NCI-H69 (cell line): ENCODE measurements at regions not wholly inside any gene's neighbourhood (a gene's known extent, or its start where the extent isn't known, plus 50 kb on each side); places are given as distances from the start of the nearest gene placed in this dataset.
"Not testable (repeated sequence)": the region's sequence is repeated elsewhere in the genome, so short reads cannot be mapped to it uniquely, and the experiment has no call there.

Experiments used
- DNase-seq: peaks from one replicate; lab custom pipeline; 2025; lab: John Stamatoyannopoulos, UW

DNA sequence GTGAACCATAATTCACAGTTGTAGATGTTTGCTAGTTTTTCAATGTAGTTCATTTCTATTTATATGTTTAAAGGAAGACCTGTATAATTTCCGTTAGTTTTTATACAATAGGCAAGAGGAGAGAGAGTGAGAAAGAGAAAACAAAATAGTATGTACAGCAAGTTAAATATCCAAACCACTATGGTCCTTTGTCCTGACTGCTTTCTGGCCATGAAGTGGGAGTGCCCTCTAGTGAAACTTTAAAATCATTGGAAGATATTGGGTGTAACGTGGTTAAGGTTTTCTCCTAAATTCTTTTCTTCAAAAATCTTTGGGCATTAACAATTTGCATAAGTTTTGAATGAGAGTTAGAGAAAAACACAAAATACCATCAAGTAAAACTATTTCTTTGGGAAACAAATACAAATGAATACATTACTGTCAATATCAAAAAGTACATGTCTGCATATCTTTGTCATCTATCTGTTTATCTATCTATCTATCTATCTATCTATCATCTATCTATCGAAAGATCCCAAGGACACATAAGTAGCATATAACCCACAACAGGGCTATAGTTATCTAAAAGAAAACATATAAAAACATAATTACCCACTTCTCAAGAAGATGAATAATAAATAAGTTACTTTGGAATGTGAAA is 534.6 kb upstream of the ATP11B start:
- DNase-seq: peak; percentile 85

DNA sequence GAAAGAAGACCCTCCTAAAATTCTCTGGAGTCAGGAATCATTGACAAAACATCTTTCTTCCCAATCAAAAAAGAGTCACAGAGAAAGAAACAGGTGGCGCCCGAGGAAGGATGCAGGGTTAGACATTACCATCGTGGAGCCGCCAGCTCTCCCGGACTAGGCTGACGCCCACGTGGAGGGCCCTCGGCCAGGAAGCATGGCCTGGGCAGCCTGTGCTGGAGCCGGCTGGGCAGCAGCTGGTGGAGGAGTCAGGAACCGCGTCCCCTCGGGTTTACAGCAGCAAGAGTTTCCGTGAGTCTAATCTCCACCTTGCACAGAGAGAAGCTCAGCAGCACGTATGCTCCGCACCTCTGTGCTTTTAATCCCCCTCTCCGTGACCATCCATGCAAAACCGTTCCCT is 533.7 kb upstream of the ATP11B start:
- peak; percentile 79 for DNase-seq

DNA sequence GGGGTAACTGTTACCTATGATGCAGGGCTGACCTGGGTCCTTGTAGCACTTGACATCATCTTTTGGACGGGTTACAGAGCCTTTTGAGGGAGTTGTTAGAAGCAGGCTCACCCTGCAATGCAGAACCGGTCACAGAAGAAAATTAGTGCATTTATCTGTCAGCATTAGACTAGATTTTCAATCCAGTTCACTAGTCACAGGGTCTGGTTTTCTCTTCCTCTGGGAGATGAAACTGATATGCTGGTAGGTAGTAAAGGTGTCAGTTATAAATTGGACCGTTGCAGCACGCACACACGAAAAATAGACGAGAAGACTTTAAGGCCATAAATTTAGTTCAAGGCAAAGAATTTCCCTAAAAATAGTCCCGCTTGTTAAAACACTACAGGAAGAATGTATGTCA is 532.3 kb upstream of the ATP11B start:
- peak; percentile 50 for DNase-seq

DNA sequence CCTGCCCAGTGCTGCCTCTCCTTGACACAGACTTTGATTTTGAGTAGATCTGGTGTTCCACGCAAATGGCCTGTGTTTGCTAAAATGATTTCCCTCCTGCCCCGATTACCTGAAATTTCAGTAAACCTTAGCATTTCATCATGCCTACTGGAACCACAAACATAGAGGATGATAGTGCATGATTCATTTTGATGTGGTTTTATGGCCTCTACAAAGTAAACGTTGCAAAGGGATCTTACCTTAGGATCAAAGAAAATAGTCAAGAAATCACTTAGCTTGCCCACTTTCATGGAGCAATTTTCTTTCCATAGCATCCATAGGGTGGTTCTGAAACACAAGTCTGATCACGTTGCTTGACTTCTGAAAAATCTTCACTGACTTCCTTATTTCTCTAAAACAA is 524.6 kb upstream of the ATP11B start:
- no peak for DNase-seq

DNA sequence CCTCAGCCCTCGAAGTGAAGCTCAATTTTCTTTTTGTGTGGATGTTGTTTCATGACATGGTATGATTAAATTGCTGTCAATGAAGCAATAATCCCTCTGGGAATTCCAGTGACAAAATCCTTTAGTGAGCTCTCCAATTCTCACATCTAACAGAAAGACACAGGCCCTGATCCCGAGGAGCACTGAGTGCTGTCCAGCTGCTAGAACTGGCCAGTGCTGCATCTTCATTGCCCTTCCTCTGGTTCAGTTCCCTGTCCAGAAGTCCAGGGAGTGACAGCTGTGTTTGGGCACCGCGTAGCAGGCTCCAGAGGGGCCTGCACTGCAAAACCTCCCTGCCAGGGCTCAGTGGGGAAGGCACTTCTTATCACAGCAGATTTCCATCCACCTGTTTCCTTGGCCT is 516.8 kb upstream of the ATP11B start:
- no peak for DNase-seq

DNA sequence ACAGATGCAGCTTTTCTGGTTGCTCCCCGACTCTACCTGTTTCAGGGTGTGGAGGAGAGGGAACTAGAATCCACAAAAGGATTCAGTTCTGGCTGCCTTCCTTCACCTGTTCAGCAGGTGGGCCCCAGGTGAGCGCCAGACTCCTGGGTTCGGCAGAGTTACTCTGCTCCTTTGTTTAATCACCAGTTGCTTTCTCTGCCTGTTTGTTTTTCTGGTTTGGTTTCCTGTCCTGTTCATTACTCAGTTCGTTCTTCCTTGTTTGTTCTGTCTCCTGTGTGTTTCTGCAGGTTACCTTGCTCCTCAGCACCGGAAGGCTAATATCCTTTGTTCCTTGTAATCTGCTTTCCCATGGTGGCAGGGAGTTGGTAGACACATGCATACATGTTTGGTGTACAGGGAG is 508.5 kb upstream of the ATP11B start:
- peak; percentile 97 for DNase-seq

DNA sequence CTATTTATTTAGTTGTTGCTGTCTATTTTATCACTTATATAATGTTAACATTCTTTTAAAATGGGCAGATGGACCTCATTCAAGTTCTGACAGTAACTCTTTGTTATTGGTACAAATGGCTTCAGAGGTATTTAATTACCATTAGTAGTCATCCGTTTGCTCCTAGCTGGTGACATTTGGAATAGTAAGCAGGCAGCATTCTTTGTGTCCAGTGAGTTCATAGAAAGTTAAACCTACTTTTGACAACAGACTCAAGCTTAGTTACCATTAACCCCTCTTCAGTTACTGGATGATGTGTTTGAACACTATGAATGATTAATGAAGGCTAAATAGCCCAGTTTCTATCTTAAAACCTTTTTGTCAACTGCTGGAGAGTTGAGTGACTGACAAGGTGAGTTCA is 500.7 kb upstream of the ATP11B start:
- peak; percentile 29 for DNase-seq

DNA sequence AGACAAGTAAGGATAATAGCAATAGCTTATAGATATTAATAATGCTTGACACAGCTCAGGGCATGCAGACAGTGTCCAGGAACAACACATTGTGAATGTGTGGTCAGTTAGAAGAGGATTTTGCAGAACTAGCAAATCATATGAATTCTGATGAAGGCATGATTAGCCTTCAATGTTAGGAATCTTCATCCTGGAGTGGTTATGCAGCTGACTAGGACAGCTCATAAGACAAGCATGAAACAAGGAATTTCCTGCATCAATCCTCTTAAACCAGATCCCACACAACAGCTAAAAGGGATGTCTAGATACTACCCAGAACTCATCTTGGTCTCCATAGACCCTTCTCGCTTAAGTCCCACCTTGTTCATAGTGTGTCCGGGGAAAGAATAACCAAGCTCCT is 499.0 kb upstream of the ATP11B start:
- no peak for DNase-seq

DNA sequence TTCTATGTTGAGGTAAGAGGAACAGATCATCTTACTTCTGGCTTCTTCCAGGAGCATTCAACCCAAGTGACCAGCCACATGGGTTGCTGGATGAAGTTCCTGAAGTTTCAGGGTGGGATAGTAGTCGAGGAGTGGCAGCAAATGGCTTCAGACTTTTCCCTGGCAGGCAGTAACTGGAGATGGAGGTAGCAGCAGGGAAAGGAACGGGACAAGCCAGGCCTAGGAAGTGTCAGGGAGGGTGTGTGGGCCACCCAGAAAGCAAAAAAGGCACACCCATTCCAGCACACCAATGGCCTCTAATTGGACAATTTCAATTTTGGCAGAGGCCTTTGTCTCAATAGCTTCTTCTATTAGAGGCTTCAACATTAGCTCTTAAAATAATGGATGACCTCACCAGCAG is 498.6 kb upstream of the ATP11B start:
- no peak for DNase-seq

DNA sequence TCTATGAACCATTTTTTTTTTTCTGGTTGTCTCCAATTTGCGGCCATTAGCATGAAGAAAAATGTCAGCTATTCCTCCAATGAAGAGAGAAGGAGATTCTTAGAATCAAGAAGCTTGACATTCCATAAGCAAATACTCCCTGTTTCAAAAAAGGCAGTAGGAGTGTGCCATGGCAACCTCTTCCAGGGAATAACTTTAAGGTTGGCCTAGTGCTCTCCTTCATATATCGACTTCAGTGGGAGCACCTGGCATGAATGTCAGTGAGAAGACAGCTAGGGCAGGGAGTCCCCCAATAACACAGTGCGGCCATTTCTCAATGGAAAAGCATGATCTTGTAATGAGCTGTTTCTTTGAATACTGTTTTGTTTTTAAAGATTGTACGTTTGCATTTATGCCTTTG is 493.0 kb upstream of the ATP11B start:
- no peak for DNase-seq

DNA sequence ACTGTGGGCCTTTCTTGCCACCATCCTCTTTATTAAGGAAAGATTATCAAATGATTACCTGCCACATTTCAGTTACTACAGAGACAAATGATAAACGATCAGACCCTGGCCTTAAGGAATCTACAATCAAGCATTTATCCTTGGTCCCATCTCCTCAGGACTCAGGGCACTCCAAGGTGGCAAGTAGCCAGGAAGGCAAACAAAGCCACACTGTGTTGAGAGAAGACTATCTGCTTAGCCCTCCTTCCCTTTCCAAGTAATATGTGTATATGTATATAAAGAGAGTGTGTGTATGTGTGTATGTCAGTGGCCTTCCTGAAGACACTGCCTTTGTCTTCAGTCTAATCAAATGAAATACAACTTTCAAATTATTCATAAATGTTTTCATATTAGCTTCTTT is 490.1 kb upstream of the ATP11B start:
- peak; percentile 81 for DNase-seq

DNA sequence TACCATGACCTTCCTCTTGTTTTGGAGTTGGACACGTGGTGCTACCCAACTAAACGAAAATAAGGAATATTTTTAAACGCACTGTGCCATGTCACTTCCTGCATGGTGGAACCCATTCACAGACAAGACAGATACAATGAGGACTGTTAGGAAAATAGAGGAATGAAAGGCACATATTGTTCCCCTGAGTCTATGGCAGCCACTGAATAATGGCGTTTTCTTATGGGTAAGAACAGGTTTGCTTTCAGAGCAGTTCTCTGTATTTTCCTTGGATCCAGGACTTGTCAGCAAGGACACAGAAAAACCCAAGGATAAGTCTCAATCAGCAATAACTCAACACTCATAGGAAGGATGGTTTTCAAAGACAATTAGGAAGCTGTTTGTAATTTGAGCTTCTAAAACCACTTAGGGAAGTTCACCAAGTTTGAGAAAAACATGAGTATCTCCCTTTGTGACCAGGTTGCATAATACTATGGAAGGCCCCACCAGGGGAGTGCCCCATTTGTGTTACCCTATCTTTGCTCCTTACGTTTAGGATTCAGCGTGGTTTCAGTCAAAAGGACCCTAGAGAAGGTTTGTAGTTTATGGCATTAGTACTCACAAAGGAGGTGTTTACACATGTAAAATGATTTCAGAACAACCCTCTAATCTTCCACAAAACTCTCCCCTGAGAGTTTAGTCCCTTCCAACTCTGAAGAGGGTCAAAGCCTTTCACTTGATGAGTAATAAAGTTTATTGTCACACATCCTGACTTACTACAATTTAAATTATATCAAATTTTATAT is 487.2 kb upstream of the ATP11B start:
- DNase-seq: peak; percentile 65

DNA sequence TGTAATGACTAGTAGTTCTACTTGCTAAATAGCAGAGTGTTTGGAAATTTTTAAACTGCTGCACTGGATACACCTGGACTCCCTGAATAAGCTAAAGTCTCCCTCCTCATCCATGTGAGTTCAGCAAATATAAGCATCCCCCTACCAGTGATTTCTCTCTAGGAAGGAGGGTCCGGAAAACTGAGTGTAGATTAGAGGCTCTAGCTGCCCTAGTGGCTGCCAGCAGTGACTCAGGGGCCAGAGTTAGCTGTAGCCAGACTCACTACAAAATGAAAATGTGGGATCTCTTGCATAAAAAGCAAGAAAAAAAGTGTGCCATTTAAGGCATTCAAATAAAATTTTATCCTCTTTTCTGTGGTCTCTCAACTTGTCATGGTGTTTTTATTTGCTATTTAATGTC is 485.0 kb upstream of the ATP11B start:
- no peak for DNase-seq

DNA sequence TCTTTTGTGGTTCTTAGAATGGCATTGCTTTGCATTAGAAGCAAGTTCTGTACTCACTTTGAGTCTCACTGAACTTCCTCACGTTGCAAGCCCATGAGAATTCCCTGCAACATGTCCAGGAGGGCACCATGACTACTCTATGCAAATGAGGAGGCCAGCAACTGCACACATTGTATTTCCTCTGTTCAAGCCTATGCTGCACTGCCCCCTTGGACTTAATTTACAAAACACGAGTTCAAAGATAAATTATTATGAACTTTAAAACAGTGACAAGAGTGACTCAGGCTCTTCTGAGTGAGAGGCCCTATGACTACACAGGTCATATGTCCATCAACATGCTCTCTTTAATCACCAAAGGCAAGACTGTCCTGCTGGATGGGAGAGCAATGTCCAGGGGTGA is 484.2 kb upstream of the ATP11B start:
- peak; percentile 32 for DNase-seq

DNA sequence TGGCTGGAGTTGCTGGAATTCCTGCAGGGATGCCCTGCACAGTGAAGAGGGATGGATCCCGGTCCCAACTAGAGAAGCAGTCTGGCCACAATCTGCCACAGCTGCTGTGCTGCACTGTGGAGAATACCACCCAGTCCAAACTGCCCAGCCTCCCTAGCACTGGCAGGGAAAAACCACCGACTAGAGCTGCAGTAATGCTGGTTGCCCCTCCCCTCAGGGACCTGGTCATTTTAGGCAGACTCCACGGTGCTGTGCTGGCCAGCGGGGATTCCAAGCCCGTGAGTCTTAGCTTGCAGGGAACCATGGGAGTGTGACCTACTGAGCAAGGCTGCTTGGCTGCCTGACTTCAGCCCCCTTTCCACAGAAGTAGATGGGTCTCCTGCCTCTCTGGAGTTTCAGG is 478.0 kb upstream of the ATP11B start:
- no peak for DNase-seq

DNA sequence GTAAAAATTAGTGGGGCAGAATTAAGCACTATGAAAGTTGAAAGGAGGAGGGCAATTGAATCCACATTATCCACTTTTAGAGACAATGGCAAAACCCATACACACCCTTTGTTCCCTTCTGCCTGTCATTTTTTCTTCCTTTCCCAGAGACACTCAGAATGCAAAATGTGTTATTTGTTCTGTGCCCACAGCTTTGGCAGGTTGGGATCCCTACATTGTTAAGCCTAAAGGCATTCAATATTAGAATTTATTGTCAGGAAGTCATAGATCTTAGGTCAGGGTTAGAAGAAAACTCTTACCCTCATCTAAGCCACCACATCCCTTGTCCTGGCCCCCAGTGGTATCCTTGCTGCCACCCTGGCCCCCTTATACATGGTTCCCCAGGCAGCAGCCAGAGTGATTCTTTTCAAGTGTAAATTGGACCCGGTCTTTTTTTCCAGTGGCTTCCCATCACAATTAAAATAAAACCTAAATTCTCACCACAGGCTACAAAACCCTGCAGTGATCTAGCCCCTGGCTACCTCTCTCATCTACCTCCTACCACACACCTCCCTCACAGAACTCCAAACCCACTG is 470.1 kb upstream of the ATP11B start:
- DNase-seq: no peak

DNA sequence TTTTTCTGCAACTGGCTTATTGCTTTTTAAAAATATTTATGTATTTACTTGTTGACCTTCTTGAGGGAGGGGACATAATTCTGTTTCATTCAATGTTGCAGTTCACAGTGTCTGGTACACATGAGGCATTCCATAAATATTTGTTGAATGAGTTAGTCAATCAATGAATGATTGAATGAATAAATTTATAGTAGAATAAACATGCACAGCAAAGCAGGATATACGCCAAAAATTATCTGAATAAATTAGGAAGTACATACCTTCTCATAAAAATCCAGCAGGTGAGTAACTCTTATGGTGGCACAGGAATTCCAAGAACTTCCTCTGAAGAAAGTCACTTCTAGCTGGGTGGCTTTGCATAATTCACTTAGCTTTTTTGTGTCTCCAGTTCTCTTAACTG is 469.4 kb upstream of the ATP11B start:
- DNase-seq: no peak

DNA sequence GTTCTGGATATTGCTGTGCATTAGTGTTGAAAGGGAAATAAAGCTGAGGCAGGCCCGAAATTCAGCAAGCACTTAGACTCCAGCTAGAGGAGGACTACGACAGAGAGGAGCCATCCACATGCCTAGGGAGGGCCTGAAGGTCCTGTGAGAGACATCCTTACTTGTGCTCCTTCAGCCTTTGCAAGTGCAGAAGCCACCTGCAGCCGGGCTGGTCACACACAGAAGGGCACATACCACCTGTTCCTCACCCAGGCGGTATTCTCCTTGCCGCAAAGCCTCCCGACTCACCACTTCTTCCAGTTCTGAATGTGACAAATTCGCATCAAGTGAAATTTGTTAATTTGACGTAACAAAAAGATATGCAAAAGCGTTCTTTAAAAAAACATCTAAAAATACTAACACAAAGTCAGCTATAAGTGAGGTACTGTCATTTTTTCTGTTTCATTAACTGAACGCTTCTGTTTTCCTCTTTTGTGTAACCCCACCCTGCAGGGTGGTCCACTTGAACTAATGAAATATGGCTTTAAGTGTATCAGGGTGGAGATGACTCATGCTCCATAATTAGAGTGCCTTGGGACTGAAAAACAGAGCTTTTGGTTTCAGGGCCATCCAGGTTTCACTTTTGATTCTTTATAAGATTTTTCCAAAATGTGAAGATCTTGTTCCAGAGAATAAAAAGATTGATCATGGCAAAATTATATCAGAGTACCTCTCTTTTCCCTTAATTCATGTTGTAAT is 467.9 kb upstream of the ATP11B start:
- peak; percentile 68 for DNase-seq

DNA sequence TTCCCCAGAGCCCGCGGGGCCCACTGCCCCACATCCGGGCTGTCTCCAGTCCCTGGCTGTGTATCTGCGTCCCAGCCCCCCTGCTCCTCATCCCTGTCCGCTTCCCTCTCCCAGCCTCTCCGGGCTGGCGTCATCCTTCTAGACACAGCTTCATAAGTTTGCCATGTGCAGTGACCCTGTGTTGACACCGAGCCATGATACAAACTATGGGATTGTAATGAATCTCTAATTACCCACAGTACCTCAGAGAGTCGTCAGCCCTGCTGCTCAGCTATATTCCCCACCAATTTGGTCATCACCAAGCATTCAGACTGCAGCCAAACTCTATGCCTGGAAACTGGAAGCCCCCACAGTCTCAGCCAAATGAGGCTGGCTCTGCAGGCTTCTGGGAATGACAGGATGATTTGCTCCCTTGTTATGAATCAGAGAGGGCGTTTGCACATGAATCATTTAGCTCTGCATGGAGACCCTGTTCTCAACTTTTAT is 466.1 kb upstream of the ATP11B start:
- DNase-seq: peak; percentile 95

DNA sequence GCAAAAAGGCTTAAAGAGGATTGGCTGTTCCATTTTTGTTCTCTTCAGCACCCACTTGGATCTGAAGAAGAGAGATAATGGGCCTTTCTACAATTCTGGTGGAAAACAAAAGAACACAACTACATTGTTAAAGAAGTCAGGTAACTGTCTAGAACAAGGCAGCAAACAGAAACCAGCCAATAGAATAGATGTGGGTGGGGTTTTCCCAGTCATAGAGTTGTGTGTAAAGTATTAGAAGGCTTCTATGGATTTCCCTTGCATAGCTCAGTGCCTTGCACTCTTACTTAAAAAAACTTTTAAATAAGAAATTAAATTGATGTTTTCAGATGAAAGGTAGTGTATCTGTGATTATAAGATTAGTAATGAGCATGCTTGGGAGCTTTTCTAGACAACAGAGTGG is 462.7 kb upstream of the ATP11B start:
- DNase-seq: no peak

DNA sequence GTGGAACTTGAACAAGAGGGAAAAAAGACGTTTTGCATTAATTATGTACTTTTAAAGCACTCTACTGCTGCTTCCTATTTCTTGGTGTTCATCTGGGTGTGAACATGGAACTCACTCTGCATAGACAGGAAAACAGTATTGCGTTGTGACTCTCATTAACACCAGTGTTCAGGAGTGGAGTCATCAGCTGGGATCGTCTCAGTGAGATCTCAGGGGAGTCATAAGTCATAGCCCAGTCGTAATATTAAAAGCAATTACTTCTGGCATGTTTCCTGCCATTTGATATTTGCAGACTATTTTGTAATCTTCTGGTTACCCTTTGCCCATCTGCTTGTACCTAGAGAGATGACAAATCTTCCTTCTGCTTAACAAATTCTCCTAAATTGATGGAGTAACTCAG is 462.0 kb upstream of the ATP11B start:
- peak; percentile 95 for DNase-seq

DNA sequence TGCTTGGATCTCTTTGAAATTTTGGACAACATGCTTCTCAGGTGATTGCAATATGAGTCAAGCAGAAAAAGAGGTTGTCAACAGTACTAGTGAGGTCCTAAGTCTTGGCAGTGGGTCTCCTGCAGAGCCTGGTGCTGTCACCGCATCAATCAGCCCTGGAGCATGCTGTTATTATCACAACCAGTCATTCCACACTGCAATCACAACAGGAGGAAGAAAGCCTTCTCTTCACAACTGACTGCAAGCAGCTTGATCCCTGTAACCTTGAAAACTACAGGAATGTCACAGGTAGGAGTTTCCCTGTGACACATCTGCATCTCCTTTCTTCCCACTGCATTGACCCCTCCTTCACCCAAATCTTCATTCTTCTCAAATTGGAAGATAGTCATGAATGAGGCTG is 451.1 kb upstream of the ATP11B start:
- peak; percentile 83 for DNase-seq

DNA sequence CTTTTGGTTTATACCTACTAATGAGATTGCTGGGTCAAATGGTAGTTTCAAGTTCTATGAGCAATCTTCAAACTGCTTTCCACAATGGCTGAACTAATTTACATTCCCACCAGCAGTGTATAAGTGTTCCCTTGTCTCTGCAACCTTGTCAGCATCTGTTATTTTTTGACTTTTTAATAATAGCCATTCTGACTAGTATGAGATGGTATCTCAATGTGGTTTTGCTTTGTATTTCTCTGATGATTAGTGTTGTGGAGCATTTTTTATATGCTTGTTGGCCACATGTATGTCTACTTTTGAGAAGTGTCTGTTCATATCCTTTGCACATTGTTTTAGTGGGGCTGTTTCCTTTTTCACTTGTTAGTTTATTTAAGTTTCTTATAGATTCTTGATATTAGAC is 449.3 kb upstream of the ATP11B start:
- DNase-seq: not testable (repeated sequence)
